Activated gamma-delta T cell treated with Interleukin-2 at 50 U/mL for 16 hours (primary cell): ENCODE measurements at regions not wholly inside any gene's neighbourhood (a gene's known extent, or its start where the extent isn't known, plus 50 kb on each side); places are given as distances from the start of the nearest gene placed in this dataset.

Experiments used
- DNase-seq: peaks from one replicate; pipeline ENCODE4 v3.0.0-alpha.2; 2020

DNA sequence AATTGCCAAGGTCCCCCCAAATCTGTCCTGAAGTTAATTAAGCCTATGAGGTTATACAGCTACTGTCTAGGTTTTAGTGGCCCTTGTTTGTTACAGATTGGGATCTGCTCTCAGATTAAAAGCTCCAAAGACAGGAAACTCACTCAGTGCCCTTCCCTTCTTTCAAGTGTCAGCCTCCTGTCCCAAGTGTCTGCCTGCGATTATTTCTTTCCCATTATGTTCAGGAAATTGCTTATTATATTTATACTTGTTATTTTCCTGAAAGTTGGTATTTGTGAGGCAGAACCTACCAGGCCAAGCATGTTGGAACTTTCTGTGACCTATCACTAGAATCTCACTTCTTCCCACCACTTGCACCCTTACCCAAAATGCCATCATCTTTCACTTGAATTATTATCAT, 173.2 kb downstream of the AREG start:
- DNase-seq = no peak

DNA sequence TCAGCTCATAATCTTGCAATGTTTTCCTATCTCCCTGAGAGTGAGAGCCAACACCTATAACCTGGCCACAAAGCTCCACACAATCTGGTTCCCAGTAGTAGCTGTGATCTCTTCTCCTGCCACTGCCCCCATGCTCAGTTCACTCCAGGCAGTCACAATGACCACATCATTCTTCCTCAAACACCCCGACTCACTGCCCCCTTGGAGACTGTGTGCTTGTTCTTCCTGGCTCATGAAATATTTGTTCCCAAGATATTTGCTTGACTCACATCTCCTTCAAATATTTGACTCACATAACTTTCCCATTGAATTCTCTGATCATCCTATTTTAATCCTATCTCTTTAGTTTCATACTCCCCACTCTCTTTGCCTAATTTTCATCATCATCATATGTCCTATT, 173.7 kb downstream of the AREG start:
- DNase-seq = no peak

DNA sequence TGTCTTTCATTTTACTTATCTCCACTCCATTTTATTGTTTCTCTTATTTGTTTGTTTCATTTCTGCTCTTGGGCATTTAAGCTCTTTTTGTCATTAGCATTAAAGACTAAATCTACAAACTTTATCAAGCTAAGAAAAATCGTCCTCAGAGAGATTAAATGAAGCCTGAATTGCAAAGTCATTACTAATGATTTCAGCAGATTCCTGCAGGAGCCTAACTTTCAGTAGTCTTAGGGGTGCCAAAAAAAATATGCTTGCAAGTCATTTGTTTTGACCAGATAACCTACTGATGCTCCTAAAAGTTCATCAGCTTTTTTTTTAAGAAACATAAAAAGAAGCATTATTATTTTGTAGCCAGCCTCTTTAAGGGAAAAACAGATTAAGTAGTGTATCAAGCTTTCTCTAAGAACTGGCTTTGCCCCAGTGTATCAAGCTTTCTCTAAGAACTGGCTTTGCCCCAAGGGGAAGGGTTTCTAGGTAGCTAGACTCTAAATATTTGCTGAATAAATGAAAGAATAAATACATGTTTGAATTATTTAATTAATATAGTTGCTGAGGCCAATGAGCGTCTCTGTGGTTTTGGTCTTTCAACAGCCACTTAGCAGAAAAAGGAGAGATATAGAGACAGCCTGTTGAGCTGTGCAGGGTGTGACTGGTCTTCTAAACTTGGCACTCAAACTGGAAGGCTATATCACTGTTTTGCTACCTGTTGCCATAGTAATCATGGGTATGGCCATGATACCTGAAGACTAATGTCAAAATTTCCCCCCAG, 174.2 kb downstream of the BTC start:
- DNase-seq = no peak

DNA sequence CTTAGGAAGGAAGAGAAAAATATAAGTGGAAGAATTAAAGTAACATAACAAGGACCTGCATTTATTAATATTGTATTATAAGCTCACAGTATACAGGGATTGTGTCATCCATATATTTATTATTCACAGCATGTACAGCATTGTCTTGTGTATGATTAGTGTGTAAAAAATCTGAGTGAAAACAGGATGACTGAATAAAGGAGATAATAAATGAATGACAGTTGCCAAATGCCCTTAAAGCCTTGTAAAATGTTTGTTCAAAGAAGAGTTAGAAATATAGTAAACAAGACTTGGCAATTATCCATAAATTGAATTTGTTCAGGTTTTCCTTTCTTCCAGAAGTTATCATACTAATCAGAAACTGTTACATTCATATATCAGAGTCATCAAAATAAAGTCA, 172.7 kb downstream of the BTC start:
- no peak for DNase-seq

DNA sequence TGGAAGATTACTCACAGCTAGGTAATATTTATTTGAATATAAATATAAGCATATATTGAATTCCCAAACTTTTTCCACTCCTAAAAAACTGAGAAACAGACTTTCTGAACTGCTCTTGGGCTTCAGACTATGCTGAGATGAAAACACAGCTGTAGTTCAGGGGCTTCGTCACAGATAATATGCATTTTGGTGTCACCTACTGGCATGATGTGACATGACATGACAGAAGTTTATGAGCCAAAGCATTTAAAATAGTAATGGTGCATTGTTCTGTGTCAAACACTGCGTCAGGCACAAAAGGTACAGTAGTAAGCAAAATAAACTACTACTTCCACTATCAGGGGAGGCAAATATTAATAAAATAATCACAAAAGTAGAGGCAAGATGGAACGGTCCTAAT, 171.3 kb downstream of the BTC start:
- DNase-seq = no peak

DNA sequence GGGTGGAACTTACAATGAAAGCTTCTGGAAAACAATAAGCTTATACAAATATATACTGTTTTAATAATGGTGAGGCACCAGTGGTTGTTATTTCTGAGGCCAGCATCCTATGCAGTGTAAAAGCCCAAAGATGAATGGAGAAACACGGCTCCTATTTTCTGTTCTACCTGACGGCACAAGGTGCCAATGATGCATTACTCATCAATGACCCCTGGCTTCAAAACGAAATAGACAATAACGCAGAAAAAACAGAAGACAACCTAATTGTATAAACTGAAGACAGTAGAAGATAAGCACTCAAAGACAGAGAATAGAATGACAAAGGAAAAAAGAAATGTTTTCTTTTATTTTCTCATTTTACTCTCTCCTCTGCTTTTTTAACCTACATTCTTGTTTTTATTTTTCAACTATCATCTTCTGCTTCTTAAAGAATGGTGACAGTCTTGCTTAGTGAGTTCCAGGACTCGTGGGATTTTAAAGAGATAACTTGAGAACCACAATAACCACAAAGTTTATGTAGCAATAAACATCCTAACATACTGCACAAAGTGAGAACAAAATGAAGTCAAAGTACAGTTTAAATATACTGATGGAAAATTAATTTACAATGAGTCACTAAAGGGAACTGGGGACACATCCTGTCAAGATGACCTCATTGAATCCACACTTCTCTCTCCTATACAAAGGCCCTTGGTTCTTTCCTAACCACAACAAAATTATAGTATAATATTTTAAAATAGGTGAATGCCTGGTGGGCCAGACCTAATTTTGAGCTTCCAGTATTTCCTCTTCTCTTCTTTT, 169.8 kb downstream of the BTC start:
- DNase-seq = no peak

DNA sequence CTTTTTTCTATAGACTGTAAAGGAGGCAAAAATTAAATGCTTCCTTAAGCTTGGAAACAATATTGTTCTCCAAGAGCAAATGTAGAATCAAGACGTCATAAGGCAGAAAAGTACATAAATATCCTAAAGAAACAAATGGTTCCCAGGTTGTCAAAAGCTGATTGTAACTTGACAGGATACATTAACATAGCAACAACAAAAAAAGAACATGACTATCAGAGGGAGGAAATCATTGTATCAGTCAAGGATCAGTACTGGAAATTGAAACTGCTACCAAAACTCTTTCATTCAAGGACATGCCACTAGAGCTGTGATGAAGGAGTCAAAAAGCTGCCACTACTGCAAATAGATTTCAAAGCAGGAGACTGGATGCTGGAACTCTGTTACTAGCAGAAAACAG, 168.3 kb downstream of the BTC start:
- no peak for DNase-seq

DNA sequence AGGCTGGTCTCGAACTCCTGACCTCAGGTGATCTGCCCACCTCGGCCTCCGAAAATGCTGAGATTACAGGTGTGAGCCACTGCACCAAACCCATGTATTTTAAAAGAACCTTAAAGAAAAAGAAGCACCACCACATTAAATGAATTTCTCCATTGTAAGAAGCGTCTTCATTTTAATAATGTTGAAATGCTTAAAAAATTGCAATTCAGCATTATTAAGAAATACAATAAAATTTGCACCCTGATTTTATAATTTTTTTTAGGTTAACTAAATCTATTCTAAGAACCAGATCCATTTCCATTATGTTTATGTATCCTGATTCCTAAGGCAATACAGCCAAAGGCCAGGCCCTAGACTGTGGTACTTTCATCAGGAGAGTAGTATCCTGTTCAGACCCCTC, 167.2 kb downstream of the BTC start:
- DNase-seq = no peak

DNA sequence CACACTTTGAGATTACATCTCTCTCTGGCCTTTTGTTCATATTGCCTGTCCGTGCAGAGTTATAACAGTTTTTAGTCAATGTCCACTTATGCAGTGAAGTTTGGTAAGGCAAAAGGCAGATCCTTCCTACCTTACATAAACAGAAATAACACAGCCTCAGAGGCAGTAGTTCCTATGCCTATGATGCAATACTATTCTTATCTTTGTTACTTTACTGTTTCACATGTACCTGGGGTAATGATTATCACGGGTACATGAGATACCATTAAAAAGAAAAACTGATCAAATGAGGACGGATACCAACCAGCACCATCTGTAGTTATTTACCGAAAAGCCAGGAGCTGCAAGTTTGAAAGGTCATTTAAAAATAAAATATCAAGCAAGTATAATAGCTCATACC, 166.8 kb downstream of the BTC start:
- DNase-seq = no peak

DNA sequence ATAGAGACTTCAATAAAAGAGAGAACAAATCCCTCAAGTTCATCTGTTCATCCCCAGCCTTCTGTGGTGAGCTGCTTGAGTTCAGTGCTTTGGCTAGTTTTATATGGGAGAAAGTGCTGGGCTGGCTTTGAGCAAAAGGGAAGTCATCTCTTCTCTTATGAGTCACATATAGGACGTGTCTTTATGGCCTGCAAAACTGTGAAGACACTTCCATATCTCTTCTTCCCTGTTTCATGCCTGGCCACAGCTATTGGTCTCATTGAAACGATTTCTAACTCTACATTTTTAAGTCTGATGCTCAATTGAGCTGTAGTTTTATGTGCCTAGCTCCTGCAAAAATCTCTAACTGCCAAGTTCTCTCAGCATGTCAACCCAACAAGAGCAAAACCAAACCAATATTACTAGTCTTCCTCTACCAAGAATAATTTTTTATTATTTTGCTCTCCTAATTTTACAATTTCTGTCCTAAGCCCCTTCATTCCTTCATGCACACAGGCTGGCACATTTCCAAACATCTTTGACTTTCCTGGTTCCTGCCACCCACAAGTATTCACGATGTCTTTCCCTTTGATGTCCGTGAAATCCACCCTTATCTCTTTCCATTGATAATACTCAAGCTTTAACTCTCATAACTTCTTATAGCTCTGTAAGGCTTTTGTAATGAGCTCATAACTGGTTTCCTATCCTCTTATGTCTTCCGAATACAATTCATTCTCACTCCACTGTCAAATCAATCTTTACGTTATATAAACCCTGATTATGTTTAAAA, 165.3 kb downstream of the BTC start:
- no peak for DNase-seq

DNA sequence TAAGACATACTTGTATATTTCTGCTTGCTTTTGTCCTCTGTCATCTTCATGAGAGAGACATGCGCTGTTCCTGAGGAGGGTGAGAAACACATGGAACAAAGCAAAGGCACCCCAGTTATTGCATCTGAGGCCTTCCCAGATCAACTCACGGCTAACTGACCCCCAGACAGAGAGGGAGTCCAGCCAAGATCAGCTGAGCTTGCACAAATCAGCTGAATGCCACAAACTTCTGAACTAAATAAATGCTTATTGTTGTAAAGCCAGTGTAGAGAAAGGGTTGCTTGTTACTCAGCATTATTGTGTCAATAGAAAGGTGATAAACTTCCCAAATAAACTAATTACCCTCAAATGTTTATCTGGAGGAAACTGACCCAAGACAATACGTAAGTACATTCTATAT, 163.8 kb downstream of the BTC start:
- no peak for DNase-seq

DNA sequence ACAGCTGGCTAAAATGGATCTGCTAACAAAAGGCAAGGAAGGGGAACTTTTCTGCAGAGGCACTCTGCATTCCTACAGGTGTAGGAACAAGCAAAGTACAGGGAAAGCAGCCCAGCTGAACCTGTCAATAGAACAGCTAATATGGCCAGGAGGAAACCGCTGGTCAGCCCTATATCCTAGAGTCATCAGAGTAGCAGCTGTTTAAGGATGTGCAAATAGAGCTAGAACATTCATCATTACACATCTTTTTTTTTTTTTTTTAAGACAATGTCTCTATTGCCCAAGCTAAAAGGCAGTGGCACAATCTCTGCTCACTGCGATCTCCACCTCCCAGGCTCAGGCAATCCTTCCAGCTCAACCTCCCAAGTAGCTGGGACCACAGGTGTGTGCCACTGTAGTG, 163.0 kb downstream of the BTC start:
- no peak for DNase-seq

DNA sequence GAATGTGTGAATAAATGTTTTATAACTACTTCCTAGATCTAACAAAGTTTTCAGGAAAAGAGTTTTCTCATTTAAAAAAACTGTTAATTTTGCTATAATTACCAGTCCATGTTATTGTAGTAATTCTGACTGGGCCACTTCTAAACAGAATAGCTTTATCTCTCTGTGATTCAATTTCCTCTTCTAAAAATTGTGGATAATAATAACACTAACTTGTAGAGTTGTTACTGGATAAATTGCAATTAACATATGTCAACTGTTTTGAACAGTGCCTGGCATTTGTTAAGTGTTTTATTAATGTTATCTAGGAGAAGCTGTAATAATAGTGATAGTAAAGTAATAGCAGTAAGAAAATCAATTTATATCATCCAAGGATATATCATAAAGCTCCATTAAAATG, 162.3 kb downstream of the BTC start:
- DNase-seq = no peak

DNA sequence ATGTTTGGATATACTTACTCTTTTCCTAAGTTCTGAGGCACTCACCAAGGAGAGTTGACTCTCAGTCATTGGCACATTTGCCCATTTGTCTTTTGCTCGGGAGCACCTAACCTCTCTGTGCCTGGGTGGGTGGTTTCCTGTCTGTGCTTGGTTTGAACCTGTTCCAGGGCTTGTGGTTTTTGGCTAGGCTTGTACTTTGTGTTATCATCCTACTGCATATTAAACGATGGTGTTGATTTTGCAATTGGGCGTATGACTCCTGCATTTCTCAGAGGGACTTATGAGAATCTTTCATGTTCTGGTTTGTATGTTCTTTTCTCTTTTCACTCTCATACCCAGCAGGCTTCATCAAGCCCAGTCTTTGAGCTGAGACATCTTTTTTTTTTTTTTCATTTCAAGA, 161.7 kb downstream of the BTC start:
- no peak for DNase-seq

DNA sequence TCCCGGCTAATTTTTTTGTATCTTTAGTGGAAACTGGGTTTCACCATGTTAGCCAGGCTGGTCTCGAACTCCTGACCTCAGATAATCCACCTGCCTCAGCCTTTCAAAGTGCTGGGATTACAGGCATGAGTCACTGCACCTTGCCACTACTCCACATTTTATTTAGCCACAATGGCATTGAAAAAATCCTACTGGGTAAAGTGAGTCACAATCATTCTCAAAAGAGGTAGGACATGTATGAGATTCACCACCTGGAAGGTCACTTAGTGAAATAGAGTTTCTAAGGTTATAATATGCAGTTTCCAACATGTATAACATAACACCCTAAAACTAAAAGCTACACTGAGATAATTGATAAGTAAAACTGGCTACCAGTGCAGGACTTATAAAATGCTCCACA, 159.2 kb downstream of the BTC start:
- DNase-seq = no peak

DNA sequence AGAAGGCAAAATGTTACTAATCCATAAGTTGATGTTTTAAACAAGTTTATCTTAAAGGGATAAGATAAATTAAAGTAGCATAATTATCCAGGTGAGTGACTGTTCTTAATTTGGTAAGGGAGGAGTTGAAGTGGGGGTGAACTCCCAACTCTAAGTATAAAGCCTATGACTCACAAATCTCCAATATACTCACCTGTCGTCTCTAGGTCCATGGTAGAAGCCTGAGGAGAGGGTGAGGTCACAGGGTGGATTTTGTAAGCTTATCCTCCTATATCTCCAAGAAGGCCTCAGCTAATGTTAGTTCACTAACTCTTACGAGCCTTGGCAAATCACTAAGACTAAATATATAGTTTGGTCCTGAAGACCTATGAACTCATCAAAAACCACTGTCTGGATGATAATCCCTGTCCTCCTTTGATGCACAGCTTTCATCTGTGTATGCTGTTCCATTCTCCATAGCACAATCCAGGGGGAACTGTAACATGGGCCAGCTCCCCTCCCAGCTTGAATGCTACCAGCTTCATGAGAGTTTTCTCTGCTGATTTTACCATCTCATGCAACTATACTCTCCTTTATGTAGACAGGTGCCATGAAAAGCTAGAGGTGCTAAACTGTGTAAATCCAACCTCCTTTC, 158.7 kb downstream of the BTC start:
- DNase-seq = no peak

DNA sequence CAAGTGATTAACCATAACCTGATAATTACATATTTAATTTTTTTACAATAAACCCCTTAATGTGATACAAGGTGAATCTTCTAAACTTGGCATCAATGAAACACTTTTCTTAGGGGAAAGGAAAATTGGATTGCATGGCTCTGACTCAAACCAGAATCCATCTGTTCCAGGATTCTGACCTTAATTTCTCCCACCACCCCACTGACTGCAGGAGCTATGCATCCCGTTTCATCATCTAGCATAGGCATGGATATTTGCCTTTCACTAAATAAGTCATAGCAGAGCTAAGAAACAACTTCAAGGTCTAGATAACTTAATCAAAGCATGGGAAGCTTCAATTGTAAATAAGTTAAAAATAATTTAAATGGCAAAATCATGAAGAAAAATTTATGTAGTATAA, 156.3 kb downstream of the BTC start:
- no peak for DNase-seq

DNA sequence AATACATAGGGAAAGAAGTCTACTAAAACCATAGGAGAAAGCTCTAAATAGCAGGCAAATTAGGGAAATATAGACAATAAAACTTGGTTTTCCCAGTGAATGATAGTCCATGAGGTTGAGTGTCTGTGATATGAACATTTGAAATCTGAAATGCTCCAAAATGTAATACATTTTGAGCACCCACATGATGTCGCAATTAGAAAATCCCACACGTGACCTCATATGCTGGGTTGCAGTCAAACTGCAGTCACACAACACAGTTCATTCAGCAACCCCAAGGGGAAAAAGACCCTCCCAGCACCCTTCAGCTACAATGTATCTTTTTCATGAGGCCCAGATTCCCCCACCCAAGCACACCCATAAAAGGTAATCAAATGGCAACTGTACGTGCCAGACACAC, 155.6 kb downstream of the BTC start:
- no peak for DNase-seq

DNA sequence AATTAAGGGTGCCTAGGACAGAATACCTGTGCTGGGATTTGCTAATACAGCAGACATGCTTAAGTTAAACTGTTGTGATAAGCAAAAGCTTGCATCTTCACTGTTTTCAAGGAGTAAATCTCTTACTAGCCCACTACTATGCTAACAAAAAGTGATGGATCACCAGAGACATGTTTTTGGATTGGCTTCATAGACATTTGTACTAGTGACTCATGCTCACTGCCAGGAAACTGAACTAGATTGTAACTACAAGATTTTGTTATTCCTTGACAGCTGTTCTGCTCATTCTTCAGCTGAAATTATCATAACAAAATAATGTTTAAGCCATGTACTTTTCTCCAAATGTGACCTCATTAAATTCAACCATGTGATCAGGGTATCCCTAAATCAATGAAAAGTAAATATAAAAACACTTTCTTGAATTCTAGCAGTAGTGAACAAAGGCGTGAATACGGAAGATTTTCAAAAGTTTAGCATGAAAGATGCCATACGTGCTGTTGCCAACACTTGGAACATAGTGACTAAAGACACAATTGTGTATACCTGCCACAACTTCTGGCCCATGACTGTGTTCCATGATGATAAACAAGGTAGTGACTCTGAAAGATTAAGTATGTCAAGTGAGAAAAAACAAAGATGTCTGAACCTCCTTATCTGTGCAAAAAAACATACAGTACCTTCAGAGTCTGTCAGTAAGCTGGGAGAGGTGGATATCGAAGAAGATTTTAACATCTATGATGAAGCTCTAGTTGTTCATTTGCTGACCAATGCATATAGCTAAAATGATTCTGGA, 154.0 kb downstream of the BTC start:
- DNase-seq = no peak

DNA sequence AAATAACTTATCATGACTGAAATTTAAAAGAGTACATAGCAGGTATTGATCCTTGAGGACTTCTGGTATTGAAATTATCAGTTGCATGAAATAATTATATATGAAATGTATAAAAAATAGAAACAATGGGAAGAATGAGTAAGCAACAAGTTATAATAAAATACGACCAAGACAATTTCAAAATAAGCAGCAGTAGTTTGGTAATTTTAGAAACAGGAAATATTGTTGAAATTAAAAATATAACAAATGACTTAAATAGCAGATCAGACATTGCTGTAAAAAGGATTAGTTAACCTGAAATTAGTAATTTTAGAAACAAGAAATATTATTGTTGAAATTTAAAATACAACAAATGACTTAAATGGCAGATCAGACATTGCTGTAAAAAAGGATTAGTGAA, 152.3 kb downstream of the BTC start:
- DNase-seq = no peak

DNA sequence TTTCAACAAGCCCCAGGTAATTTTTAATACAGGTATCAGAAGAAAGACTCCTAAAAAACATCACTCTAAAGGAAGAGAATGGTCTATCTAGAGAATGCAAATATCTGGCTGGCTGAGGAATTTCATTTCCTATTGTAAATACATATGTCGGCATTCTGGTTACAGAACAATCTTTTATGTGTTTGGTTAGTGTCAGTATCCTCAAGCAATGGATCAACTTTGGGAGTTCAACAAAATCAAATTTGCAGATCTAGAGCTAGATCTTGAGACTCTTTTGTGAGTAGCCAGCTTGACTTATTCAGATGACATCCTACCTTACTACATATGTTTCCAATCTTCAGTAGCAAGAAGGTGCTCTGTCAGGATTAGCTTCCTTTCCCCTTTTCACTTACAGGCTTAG, 145.1 kb downstream of the BTC start:
- no peak for DNase-seq

DNA sequence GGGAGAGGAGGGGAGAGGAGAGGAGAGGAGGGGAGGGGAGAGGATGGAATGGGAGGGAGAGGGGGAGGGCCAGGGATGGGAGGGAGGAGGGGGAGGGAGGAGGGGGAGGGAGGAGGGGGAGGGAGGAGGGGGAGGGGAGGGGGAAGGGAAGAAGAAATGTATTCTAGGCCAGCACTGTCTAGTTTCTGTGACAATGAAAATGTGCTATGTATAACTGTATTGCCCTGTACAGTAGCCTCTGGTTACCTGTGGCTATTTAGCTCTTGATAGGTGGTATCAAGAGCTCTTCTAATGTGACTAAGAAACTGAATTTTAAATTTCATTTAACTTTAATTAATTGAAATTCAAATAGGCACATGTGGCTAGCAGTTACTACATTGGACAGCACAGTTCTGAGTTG, 143.1 kb downstream of the BTC start:
- DNase-seq = no peak
